Iris pigment epithelial cell (primary cell): ENCODE measurements at regions not wholly inside any gene's neighbourhood (a gene's known extent, or its start where the extent isn't known, plus 50 kb on each side); places are given as distances from the start of the nearest gene placed in this dataset.
A peak's percentile ranks its signal among the peaks of the same experiment; 100 is the strongest.
"Not testable (repeated sequence)": the region's sequence is repeated elsewhere in the genome, so short reads cannot be mapped to it uniquely, and the experiment has no call there.

Source experiments
- DNase-seq: peaks from one replicate; pipeline ENCODE4 v3.0.0-alpha.2; 2011; ENCODE audit warnings: low read depth

DNA sequence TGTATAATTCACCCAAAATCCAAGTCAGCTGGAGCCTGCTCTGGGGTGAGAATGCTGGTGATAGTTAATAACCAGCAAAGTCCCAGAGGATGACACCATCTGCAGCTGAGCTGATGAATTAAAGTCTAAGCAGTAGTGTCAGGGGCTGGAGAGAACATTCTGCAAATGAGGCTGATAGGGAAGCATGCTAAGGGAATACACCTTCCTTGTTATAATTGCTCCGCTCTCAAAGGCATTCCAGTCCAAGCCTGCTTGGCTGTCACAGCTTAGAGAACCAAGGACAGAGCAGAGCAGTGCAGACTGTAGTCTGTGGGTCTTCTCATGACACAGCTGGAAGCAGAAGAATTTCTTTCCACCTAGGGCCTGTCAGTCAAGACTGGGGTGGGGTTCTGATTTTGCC is 283.1 kb downstream of the SIPA1L2 start:
- DNase-seq: no peak

GRCh38 chr1:232344791-232345399 is 285.0 kb downstream of the SIPA1L2 start:
- peak; percentile 36 for DNase-seq

- not testable (repeated sequence) for DNase-seq
These were observed 285.7 kb downstream of the SIPA1L2 start for GRCh38 chr1:232344186-232344585.

GRCh38 chr1:232340446-232340845 is 289.5 kb downstream of the SIPA1L2 start:
- DNase-seq: peak; percentile 9

- DNase-seq: no peak
These were observed 290.9 kb downstream of the SIPA1L2 start for GRCh38 chr1:232339073-232339472.

- no peak for DNase-seq
These were observed 294.1 kb downstream of the SIPA1L2 start for GRCh38 chr1:232335741-232336293.

DNA sequence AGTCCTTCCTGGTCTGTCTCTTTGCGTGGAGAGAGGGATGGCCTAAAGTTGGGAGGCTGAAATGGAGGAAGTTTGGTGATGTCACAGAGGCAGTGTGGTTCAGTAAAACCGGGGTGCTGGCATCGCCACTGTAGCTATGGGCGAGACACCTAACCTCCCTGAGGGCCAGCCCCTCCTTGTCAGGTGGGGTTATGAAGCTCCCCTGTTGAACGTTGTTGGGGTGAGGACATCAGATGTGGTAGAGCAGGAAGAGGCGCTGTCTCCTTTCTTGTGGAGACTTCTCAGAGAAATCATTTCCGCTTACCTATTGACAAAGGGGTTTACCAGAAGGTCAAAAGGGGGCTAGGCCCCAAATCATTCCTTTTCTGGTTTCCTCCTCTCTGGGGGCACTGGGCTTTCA is 294.7 kb downstream of the SIPA1L2 start:
- no peak for DNase-seq

DNA sequence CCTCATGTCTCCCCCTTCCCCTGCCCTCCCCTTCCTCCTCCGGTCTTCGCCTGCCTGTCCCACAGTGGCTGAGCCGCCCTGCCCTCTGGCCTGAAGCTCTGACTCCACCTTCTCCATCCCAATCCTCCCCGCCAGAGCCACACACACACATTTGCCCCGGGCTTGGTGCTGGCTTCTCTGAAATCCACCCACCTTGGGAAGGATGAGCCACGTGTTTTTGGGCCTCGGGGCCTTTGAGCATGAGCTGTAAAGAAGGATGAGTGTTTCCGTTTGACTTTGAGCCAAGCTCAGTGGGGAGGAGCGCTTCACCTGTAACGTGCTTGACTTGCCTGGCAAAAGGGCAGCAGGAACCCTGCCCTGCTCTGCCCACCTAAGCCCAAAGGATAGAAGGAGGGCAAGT is 295.1 kb downstream of the SIPA1L2 start:
- no peak for DNase-seq

GRCh38 chr1:232334246-232334645 is 295.7 kb downstream of the SIPA1L2 start:
- DNase-seq: no peak

- no peak for DNase-seq
These were observed 296.5 kb downstream of the SIPA1L2 start for GRCh38 chr1:232333419-232333767.

GRCh38 chr1:232332710-232333418 is 297.1 kb downstream of the SIPA1L2 start:
- not testable (repeated sequence) for DNase-seq

DNA sequence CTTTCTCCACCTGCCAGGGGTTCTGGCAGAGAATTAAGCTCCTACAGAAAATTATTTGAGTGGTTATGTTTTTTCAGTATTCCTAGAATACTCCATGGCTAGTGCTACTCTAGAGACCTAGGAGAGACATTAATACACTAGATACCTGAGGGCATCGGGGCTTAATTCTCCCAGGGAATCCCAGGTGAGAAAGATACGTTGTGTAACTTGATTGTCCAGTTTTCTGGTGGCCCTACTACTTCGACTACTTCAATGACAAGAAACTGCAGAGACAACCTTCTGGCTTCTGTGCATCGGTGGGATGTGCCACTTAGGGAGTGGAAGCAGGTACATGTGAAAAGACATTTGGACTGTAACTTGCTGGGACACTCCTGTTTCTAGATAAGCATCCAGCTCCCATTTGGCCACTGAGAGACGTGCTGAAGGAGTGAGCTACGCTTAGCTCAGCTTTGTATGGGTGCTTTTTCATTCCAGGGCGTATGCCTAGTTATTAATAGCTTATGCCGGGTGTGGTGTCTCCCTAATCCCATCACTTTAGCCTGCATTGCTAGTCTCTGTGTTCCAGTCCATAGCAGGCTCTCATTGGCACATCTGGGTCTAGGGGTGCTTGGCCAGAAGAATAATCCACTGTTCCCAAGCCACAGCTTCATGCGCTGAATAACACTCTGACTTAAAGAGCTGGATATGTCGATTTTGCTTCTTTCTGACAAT is 300.7 kb downstream of the SIPA1L2 start:
- DNase-seq: no peak

GRCh38 chr1:232328486-232329102 is 301.3 kb downstream of the SIPA1L2 start:
- DNase-seq: peak; percentile 37

- no peak for DNase-seq
These were observed 302.0 kb downstream of the SIPA1L2 start for GRCh38 chr1:232327899-232328298.

- DNase-seq: no peak
These were observed 302.7 kb downstream of the SIPA1L2 start for GRCh38 chr1:232327269-232327668.

DNA sequence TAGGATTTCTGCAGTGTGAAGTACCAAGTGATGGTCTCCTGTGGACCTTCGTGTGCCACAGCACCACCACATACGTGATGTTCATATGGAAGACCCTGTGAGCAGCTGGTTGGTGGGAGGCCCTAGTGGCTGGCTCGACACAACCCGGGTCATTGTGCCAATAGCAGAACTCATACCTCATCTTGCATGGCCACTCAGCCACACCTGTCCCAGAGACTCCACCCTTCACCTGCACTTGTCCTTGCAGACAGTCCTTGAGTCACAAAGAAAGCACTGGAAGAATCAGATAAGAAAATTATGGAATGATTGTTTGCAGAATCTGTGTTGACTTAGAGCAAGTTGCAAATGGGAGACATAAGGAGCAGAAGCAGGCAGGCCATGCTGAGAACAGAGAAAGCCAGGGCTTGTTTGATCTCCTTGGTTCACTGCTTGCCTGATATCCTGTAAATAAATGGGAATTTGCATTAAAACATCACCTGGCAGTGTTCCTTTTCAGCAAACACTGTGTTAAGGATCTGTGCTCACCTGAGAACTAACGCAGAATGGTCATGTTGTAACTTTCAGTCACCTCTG is 307.7 kb downstream of the SIPA1L2 start:
- DNase-seq: no peak

- no peak for DNase-seq
These were observed 310.3 kb downstream of the SIPA1L2 start for GRCh38 chr1:232319518-232320210.

DNA sequence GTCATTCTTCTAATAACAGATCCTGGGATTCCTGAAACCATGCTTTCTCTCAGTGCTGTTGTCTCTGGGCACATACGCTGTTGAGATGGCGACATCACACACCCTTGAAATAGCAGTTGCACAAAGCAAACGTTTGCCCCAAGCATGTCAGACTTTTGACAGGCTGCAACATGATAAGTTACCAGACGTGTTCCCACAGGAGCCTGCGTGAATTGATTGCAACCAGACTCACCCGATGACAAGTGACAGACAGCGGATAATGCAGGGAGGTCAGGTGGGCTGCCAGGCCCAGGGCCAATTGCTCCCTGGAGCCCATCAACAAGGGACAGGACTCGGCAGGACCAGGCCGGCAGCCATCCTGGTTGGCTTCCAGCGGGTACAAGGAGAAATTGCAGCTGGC is 310.9 kb downstream of the SIPA1L2 start:
- DNase-seq: no peak

- no peak for DNase-seq
These were observed 311.8 kb downstream of the SIPA1L2 start for GRCh38 chr1:232318143-232318542.

DNA sequence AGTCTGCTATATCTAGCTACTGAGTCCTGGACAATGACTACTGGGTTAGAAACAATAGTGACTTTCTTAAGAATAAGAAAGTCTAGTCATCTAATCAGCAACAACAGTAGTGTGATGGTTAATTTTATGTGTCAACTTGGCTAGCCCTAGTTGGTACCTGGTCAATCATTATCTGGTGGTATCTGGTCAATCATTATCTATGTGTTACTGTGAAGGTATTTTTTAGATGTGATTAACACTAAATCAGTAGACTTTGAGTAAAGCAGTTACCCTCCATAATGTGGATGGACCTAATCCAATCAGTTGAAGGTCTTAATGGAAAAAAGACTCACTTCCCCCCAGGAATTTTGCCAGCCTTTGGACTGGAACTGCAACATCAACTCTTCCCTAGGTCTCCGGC is 312.6 kb downstream of the SIPA1L2 start:
- DNase-seq: no peak

- peak; percentile 34 for DNase-seq
These were observed 313.1 kb downstream of the SIPA1L2 start for GRCh38 chr1:232316864-232317263.

DNA sequence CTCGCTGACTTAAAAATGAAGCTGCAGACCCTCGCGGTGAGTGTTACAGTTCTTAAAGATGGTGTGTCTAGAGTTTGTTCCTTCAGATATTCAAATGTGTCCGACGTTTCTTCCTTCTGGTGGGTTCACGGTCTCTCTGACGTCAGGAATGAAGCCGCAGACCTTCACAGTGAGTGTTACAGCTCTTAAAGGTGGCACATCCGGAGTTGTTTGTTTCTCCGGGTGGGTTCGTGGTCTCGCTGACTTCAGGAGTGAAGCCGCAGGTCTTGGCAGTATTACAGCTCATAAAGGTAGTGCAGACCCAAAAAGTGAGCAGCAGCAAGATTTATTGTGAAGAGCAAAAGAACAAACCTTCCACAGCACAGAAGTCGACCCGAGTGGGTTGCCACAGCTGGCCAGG is 316.1 kb downstream of the SIPA1L2 start:
- not testable (repeated sequence) for DNase-seq
